Muscle layer of colon (tissue), 2 donors: ENCODE measurements at regions not wholly inside any gene's neighbourhood (a gene's known extent, or its start where the extent isn't known, plus 50 kb on each side); places are given as distances from the start of the nearest gene placed in this dataset.
A peak's percentile ranks its signal among the peaks of the same experiment; 100 is the strongest.

ENCODE experiments used
- H3K27ac ChIP-seq: one replicate; pipeline ENCODE4 v1.7.0; 2013; ENCODE audit warnings: low read depth, mild to moderate bottlenecking, low read length, moderate library complexity
- H3K27me3 ChIP-seq, 2 donors: one replicate each; pipeline ENCODE4 v1.7.0; 2013; ENCODE audit warnings: low read length in 2 of 2, mild to moderate bottlenecking in 2 of 2; ENCODE audit not compliant: insufficient read depth in 2 of 2, control insufficient read depth in 1 of 2
- H3K36me3 ChIP-seq: one replicate; pipeline ENCODE4 v1.7.0; 2013; ENCODE audit warnings: mild to moderate bottlenecking, low read length; ENCODE audit not compliant: insufficient read depth
- H3K4me1 ChIP-seq: one replicate; pipeline ENCODE4 v1.7.0; 2013; ENCODE audit warnings: mild to moderate bottlenecking, low read length; ENCODE audit not compliant: insufficient read depth
- H3K4me3 ChIP-seq, 2 donors: one replicate each; pipeline ENCODE4 v1.7.0; 2013; ENCODE audit warnings: low read length in 2 of 2, low read depth in 1 of 2, mild to moderate bottlenecking in 1 of 2, moderate library complexity in 1 of 2
- H3K9ac ChIP-seq: one replicate; pipeline ENCODE4 v1.7.0; 2013; ENCODE audit warnings: low read length
- H3K9me3 ChIP-seq: one replicate; pipeline ENCODE4 v1.7.0; 2013; ENCODE audit warnings: mild to moderate bottlenecking, low read length
- donor health status: abdominal sarcoma.
- donor health status: Adenocarcinoma of cecum.

DNA sequence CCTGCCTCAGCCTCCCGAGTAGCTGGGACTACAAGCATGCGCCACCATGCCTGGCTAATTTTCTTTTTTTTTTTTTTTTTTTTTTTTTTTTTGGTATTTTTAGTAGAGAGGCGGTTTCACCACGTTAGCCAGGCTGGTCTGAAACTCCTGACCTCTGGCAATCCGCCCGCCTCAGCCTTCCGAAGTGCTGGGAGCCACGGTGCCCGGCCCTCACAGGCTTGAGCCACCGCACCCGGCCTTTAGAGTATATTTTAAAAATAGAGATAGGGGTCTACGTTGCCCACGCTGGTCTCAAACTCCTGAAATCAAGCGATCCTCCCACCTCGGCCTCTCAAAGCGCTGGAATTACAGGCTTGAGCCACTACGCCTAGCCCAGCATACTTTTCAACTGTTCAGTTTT lies 93.4 kb upstream of the CHD2 start:
- no peaks in the 10 kb centered on the region for H3K27me3 ChIP-seq
- H3K9me3 ChIP-seq = no peaks in the 10 kb centered on the region
- peaks cover 38% of the 10 kb centered on the region for H3K4me1 ChIP-seq
- H3K27ac ChIP-seq = no peak overlapping the region
- no peaks in the 10 kb centered on the region for H3K36me3 ChIP-seq
- H3K4me3 ChIP-seq = no peak overlapping the region
- no peak overlapping the region for H3K9ac ChIP-seq

DNA sequence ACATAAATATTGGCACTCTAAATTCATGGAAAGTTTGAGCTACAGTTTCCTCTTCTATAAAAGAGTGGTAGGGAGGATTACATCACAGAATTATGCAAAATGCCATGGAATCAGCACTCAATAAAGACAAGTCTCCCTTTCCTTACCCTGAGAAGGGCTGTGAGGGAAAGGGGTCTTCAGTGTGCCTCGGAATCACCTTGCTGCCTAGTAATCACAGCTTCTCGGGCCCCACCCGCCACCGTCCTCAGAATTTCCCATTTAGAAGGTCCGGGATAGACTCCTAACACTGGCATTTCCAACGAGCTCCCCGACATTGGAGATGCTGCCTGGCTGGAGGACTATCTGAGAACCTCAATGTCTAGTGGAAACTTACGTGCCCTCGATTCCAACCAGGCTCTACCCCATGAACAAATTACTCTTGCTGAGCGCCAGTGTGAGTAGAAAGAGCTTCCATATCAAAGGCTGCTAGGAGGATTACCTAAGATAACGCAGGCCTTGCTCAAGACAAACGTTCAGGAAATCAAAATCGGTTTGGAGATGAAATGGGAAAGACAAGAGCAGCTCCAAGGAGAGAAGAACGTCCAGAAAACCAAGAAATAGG lies 92.1 kb upstream of the CHD2 start:
- Histone ChIP-seq H3K27me3 (no peaks in the 10 kb centered on the region), H3K9me3 (no peaks in the 10 kb centered on the region), H3K36me3 (no peaks in the 10 kb centered on the region), H3K4me1 (peaks cover 39% of the 10 kb centered on the region), H3K27ac (peak overlapping the region; percentile 67), H3K9ac (no peak overlapping the region), H3K4me3 (peak overlapping the region; percentile 32 to 38)

DNA sequence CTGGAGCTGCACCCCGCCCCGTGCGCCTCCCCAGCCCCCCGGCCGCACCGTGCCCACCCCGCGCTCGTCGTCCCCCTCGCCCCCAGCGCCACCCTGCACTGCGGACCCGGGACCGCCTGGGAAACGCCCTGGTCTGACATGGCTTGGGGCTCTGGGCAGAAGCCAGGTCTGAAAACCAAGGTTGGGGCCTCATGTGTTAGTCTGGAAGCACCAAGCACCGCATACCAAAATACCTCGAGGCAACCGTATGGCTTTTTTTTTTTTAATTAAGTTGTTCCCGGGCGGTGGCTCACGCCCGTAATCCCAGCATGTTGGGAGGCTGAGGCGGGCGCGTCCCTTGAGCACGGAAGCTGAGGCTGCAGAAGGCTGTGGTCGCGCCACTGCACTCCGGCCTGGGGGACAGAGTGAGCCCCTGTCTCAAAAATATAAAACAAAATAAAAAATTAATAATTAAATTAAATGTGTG lies 91.5 kb upstream of the CHD2 start:
- no peaks in the 10 kb centered on the region for H3K27me3 ChIP-seq
- peak overlapping the region; percentile 32 to 38 for H3K4me3 ChIP-seq
- H3K9me3 ChIP-seq = no peaks in the 10 kb centered on the region
- H3K36me3 ChIP-seq = no peaks in the 10 kb centered on the region
- H3K4me1 ChIP-seq = peaks cover 34% of the 10 kb centered on the region
- H3K9ac ChIP-seq = no peak overlapping the region
- H3K27ac ChIP-seq = peak overlapping the region; percentile 67

DNA sequence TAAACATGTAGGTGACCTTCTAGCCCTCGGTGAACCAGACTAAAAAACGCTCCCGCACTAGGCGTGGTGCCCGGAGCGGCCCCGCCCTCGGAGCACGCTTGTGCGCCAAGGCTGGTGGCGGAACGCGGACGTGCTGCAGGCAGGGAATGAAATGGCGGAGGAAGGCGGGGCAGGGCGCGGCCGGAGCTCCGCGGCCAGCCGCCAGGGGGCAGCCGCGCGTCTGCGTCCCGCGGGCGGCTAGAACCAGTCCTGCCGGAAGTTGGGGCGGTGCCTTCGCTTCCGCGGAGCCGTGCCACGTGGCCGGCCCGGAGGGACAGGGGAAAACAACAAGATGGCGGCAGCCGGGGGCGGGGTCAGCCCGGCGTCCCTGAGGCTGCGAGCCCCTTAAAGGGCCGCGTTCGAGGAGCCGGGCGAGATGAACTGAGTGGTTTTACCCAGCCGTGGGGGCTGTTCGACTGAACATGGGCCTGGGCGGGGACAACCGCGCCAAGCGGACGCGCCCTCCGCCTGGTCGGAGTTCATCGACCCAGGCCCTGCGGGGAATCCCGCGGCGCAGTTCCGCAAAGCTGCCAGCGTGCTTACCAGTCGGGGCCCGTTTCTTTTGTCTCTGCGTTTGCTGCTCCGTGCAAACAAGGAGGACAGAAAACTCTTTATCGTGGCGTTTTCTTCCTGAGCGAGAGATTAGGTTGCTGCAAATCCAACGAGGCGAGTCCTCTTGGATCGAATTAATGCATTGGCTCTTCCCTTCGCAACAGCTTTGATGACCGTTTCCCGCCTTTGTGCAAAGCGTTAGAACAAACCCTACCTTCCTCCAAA lies 90.9 kb upstream of the CHD2 start:
- H3K36me3 ChIP-seq = no peaks in the 10 kb centered on the region
- peak overlapping the region; percentile 90 for H3K27ac ChIP-seq
- H3K9me3 ChIP-seq = no peaks in the 10 kb centered on the region
- no peaks in the 10 kb centered on the region for H3K27me3 ChIP-seq
- peaks cover 27% of the 10 kb centered on the region for H3K4me1 ChIP-seq
- peak overlapping the region; percentile 40 to 90 for H3K4me3 ChIP-seq
- peak overlapping the region; percentile 74 for H3K9ac ChIP-seq

DNA sequence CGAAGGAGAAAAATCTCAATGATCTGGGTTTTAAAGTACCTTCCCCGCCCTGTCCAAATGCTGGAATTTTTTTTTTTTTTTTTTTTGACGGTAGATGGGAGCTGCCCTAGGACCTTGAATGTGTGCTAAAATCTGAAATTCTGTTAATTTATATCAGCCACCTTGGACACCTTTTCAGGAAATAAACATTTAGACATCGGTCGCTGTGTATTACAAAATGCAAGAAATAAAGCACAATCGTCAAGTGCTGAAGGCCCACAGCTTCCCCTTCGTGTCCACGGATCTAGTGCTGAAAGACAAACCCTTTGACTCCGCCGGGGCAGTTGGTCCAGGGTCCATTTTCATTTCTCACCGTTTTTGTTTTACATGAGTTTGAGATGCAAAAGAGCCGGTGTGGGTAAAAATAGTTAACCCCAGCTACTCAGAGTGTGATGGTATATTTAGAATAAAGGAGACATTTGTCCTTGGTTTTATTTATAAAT lies 90.2 kb upstream of the CHD2 start:
- H3K36me3 ChIP-seq = no peaks in the 10 kb centered on the region
- H3K27ac ChIP-seq = peak overlapping the region; percentile 90
- H3K4me3 ChIP-seq = peak overlapping the region; percentile 41 to 90
- peak overlapping the region; percentile 74 for H3K9ac ChIP-seq
- peaks cover 24% of the 10 kb centered on the region for H3K4me1 ChIP-seq
- H3K27me3 ChIP-seq = no peaks in the 10 kb centered on the region
- no peaks in the 10 kb centered on the region for H3K9me3 ChIP-seq

DNA sequence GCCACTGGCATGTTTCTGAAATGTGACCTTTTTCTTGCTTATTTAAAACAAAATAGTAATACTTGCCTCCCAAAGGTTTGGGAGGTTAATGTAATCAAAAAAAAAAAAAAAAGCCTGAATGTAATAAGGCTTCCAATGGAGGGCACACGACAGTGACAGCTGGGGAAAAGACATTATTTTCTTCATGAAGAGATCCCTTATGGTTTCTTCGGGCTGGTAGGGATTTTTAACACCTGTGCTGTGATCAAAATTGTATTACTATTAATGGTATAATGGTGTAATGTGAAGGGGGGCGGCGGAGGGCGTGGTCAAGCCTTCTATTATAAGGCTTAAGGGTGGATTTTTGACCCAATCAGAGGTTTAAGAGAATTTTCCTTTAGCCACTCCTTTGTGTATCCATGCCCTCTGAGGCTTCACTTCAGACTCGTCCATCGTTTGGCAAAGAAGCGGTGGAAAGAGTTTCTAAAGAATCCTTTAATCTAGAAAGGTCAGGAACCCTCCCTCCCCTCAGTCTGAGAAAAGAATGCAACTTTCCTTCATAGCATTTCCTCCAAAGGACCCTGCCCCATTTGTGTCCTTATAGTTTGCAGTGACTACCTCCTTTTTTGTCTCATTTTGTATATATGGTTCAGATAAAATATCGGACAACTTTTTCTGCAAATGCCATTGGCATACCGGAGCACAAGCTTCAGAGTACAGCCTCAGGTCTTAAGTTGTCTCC lies 89.5 kb upstream of the CHD2 start:
- Histone ChIP-seq H3K4me1 (peaks cover 24% of the 10 kb centered on the region), H3K9me3 (no peaks in the 10 kb centered on the region), H3K9ac (no peak overlapping the region), H3K27ac (peak overlapping the region; percentile 90), H3K4me3 (peak overlapping the region; percentile 41 to 90), H3K27me3 (no peaks in the 10 kb centered on the region), H3K36me3 (no peaks in the 10 kb centered on the region)

DNA sequence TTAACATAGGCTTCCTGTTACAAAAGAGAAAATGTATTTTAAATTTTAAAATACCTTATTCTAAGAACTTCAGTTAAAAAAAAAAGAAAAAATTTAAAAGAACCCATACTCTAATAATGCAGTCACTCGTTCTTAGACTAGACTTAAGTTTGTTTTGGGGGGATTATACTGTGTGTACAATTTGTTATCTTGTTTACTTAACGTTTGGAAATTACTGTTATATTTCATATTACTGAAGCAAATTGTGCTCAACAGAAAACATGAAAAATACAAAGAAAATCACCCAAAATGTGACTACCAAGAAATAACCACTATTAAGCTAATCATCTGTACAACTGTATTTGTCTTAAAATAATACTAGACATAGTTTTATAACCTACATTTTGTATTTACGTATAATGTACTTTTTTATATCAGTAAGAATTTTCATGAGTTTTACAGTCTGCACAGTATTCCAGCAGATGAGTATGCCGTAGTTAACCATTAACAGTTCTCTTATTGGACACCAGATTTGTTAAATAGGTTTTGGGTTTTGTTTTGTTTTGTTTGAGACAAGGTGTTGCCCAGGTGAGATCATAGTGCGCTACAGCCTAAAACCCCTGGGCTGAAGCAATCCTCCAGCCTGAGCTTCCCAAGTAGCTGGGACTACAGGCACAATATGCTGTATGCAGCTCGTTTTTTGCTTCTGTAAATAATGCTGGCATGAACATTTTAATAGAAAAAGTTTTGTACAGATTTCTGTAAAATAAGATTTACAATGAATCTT lies 88.8 kb upstream of the CHD2 start:
- no peaks in the 10 kb centered on the region for H3K27me3 ChIP-seq
- peaks cover 24% of the 10 kb centered on the region for H3K4me1 ChIP-seq
- H3K27ac ChIP-seq = peak overlapping the region; percentile 90
- H3K36me3 ChIP-seq = no peaks in the 10 kb centered on the region
- no peaks in the 10 kb centered on the region for H3K9me3 ChIP-seq
- peak overlapping the region; percentile 39 for H3K9ac ChIP-seq
- H3K4me3 ChIP-seq = peak overlapping the region; percentile 2 to 90

DNA sequence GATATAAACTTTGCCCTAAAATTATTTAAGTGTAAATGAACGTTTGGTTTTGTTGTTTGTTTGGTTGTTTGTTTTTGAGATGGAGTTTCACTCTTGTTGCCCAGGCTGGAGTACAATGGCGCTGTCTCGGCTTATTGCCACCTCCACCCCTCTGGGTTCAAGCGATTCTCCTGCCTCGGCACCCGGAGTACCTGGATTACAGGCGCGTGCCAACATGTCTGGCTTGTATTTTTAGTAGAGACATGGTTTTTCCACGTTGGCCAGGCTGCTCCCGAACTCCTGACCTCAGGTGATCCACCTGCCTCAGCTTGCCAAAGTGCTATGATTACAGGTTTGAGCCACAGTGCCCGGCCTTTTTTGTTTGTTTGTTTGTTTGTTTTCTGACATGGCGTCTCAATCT lies 87.9 kb upstream of the CHD2 start:
- Histone ChIP-seq H3K36me3 (no peaks in the 10 kb centered on the region), H3K9me3 (no peaks in the 10 kb centered on the region), H3K4me1 (peaks cover 24% of the 10 kb centered on the region), H3K27ac (no peak overlapping the region), H3K27me3 (no peaks in the 10 kb centered on the region), H3K4me3 (no peak overlapping the region), H3K9ac (no peak overlapping the region)

DNA sequence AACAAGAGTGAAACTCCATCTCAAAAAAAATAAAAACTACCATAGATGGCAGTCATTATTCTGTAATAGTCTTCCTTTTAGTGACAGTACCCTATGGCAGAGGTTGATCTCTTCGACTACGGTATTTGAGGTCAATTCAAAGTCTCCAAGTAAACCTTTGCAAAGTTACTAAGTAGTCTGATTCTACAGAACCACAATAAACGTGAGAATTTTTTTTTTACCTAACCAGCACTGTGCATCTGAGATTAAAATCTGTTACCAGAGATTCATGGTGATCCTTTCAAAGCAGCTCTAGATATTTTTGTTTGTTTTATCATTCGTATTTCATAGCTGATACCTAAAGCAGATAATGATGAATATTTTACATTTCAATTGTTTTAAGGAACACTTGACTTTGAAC lies 86.6 kb upstream of the CHD2 start:
- no peaks in the 10 kb centered on the region for H3K9me3 ChIP-seq
- no peak overlapping the region for H3K27ac ChIP-seq
- H3K27me3 ChIP-seq = no peaks in the 10 kb centered on the region
- no peak overlapping the region for H3K4me3 ChIP-seq
- H3K4me1 ChIP-seq = peaks cover 24% of the 10 kb centered on the region
- H3K36me3 ChIP-seq = no peaks in the 10 kb centered on the region
- no peak overlapping the region for H3K9ac ChIP-seq

DNA sequence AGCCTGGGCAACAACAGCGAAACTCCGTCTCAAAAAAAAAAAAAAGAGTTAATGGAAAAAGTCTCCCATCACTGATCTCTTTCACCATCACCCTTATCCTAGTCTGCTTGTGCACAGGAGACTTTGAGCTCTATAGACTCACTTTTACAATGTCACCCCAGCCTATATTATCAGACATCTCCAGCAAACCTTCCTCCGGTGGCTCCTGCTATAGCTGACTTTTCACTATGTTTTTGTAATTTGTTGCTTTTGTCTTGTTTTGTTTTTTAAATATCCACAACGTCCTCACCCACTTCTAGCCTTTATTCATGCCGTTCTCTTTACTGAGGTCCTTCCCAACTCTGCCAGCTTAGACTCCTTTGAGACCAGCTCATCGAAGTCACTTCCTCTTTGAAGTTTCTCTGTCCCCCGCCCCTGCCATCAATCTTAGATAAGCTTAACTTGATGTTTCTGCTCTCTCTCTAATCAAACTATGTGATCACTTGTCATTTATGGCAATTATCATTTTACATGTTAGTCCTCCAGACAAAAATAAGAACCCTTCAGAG lies 82.7 kb upstream of the CHD2 start:
- Histone ChIP-seq H3K27ac (no peak overlapping the region), H3K4me1 (peaks cover 9% of the 10 kb centered on the region)

More for the DNA sequence above, 82.7 kb upstream of the CHD2 start:
- Histone ChIP-seq H3K27me3 (no peaks in the 10 kb centered on the region), H3K36me3 (no peaks in the 10 kb centered on the region), H3K9ac (no peak overlapping the region), H3K9me3 (no peaks in the 10 kb centered on the region), H3K4me3 (no peak overlapping the region)
